HuH-7 (cell line): ENCODE measurements at regions not wholly inside any gene's neighbourhood (a gene's known extent, or its start where the extent isn't known, plus 50 kb on each side); places are given as distances from the start of the nearest gene placed in this dataset.
A peak's percentile ranks its signal among the peaks of the same experiment; 100 is the strongest.

ENCODE experiments used
- DNase-seq: peaks from one replicate; pipeline ENCODE4 v3.0.0; 2011; ENCODE audit warnings: low spot score

DNA sequence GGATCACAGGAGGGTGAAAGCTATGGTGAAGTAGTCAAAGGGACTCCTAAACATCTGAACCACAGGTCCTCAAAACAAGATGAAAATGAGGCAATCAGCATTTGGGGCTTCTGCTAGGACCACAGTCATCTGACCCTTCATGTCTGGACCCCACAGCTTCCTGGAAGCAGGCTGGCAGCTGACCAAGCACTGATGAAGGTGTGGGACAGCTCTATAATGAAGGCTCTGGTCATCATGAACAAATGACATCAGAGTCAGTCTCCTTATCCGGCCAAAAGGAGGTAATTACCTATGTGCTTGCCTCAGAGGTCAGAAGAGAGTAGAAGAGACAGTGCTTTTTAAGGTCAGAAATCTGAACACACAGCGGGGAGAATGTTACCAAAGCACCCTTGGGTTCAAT, 101.2 kb upstream of the GNAO1 start:
- DNase-seq = no peak

DNA sequence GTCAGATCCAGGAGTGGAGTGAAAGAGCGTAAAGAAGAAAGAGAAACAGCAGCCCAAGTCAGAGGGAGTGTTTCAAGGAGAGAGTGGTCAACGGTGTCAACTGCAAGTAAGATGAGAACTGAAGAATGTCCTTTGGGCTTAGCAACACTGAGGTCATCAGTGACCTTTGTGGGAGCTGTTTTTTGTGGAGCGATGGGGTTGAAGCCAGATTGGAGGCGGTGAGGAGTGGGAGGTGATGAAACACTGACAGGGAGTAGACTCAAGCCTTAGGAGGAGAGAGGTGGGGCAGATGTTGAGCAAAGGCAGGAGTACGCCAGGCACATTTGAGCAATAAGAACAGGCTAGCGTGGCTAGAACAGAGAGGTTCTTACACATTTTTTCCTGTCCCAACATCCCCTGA, 103.7 kb upstream of the GNAO1 start:
- no peak for DNase-seq

DNA sequence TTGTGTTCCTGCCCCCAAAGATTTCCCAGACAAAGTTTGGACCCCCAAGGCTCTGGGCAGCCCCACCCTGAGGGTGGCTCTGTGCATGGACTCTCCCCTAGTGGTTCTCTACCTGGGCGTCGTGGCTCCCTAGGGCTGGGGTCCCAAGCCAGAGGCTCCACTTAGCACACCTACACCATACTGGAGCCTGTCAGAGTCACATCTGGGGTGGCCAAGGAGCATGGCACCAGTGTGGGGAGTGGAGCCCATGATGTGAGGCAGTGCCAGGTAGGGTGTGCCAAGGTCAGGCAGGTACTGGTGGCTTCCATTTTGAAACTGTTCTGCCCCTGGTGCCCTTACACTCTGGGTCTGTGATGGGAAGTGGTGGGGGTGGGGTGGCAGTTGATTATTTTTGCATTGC, 109.9 kb upstream of the GNAO1 start:
- no peak for DNase-seq

DNA sequence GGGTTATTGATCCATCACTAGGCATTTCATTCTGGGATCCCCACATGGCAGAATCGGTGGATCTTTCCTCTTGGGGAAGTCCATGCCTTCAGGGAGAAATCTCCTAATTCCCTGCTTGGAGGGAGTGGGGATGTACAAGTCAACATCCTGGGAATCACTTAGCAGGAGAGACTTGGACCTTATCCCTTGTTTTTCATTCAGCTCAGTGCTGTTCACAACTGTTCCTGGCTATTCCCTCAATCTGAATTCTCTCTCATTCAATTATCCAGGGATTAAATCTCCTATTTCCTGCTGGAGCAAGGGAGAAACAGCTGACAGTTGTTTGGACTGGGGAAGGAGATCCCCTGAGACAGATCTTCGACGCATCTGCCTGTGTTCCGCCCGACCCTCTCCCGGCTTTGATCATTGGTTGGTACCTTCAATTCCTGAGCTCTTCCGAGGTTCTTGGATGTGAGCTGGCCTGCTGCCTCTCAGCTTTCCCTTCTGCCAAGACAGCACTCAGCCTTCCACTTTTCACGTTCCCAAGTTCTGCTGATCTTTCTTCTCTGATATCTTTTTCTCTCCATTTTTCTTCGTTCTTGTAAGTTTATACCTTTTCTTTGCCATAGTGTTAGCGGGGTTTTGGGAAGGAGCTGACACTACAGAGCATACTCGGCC, 115.4 kb upstream of the GNAO1 start:
- DNase-seq = no peak

DNA sequence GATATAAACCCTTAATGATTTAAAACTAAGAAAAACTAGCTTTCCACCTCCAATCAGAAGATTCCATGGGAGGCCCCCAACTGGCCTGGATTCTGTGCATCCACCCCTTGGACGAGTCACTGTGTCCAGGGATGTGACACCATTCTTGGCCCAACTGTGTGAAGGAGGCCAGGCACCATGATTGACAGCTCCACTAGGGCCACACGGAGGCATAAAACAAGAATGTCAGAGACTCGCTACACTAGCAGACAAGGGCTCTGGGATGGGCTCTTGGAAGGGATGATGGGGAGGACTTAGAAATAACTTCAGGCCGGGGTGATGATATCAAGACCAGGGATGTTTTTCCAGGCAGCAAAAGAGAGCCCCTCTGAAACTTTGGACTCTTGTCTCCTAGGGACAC, 117.8 kb upstream of the GNAO1 start:
- no peak for DNase-seq

DNA sequence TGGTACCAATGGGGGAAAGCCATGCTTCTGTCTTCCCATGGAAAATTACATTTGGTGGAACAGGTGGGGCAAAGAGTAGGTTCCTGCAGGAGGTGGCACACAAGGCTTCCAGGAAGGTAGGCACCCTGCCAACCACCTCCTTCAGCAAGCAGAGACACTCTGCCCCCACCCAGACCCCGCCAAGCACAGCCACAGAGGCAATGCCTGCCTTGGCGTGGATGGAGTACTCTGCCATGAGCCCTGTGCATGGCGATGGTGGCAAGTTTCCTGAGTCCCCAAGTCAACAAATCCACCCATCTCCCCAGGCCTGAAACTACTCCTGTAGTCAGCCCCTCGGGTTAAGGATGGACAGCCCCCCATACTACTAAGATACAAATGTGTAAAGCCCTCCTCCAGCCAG, 119.2 kb upstream of the GNAO1 start:
- DNase-seq = no peak

DNA sequence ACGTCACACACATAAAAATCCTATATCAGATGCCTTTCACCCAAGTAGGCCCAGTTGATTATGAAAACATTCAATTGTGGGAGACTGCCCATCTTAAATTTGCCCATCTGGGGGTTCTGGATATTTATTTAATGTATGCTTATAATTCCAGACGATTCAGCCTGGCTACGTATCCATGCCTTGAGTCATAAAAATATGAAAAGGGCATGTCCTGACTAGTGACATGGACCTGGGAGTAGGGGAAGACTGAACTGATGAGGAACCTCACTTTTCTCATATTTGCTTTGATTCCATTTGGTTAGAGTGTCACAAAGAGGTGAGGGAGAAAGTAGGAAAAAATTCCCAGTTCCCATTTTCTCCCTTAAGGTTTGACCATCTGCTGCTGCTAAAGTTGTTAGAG, 122.5 kb upstream of the GNAO1 start:
- DNase-seq = no peak

DNA sequence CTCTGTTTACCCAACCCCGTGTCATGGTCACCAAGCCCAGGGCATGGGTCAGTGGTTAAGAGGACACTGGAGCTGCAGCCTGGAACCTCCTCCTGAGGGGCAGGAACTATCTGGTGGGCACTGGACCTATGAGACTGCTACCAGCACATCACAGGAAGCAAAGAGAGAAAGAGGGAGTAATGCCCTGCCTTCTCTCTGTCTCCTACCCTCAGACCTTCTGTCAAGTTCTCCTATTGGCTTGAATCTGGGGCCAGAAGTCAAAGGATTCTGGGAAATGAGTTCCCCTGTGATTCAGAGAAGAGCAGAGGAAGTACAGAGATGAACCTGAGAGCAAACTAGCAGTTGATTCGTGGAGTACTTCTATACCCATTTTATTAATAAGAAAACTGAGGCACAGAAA, 123.0 kb upstream of the GNAO1 start:
- no peak for DNase-seq

DNA sequence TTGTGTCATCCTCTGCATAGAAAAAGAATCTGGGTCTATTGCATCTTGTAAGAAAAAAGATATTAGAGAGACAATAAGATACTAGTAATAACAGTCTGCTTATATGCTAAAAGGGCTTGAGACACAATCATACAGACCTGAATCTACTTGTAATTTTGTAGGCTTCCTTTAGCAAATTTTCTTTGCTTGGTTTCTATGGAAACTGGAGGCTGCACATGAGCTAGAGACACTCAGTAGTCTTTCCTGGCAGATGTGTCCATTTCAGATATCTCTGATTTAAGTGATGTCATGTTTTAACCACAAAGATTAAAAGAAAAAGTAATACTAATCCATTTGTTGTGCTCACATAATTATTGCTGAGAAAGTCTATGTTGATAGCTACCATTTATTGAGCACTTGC, 123.9 kb upstream of the GNAO1 start:
- no peak for DNase-seq

DNA sequence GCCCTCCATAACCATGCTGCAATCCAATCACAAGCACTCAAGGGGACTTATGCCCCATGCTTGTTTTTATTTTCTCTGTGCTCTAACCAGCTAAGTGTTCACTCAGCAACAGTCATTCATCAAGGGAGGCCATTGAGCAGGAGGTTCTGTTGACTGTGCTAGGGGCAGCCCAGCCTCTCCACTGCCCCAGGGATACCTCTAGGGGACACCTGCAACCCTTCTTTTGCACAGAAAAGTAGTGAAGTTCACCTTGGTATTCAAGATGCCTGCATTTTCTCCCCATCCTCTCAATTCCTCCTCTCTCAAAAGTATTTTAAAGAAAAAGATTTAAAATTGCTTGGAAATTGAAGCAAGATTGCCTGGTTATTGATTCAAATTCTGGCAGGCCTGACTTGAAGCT, 124.7 kb upstream of the GNAO1 start:
- DNase-seq = no peak

DNA sequence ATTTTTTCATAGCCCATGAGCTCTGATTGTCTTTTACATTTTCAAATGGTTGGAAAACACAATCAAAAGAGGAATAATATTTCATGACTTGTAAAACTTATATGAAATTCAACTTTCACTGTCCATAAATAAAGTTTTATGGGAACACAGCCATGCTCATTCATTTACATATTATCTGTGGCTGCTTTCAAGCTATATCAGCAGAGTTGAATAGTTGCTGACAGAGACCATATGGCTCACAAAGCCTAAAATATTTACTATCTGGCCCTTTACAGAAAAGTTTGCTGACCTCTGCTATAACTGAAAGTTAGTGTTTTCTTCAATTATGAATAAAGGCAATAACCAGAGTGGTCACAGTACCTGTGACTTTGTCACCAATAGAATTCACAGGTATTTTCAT, 128.2 kb upstream of the GNAO1 start:
- no peak for DNase-seq

DNA sequence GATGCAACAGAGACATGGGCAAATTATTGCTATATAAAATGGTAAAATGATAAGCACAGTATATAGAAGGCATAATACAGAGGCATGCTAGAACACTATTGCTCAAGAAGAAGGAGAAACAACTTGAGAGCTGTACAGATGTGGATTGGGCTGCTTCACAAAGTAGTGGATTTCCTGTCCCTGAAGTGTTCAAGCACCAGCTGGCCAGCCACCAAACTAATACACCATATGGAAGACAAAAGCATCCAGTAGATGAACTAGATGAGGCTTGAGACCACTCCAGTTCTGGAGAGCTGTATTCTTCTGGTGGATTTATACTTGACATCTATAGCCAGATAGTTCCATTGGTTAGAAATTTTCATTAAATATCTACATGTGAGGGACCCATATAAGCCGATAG, 134.1 kb upstream of the GNAO1 start:
- no peak for DNase-seq

DNA sequence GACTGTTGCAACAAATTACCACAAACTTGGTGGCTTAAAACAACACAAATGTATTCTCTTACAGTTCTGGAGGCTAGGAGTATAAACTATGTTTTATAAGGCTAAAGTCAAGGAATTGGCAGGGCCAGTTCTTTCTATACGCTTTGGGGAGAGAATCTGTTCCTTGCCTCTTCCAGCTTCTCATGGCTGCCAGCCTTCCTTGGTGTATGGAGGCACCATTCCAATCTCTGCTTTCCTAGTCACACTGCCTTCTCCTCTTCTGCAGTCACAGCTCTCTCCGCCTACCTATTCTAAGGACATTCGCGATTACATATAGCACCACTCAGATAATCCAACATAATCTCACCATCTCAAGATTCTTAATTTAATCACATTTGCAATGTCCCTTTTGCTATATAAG, 140.4 kb upstream of the GNAO1 start:
- no peak for DNase-seq

DNA sequence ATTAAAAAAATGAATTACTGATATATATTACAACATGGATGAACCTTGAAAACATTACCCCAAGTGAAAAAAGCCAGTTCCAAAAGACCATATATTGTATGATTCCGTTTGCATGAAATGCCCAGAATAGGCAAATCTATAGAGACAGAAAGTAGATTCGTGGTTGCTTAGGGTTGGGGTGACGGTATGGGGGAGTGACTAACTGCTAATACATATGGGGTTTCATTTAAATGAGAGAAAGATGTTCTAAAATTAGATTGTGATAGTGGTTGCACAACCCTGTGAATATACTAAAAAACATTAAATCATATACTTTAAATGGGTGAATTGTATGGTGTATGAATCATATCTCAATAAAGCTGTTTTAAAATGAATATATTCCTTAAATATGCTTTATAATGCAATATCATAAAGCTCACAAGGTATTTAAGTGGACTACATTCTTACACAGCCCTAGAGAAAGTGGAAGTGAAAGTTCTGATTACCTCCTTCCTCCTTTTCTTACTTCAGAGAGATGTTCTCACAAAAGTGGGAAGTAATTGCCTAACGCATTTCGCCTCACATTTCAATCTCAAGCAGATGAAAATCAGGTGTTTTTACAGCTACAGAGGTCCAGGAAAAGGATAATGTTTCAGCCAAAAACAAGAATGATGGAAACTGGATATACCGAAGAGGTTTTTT, 142.7 kb upstream of the GNAO1 start:
- DNase-seq = no peak

DNA sequence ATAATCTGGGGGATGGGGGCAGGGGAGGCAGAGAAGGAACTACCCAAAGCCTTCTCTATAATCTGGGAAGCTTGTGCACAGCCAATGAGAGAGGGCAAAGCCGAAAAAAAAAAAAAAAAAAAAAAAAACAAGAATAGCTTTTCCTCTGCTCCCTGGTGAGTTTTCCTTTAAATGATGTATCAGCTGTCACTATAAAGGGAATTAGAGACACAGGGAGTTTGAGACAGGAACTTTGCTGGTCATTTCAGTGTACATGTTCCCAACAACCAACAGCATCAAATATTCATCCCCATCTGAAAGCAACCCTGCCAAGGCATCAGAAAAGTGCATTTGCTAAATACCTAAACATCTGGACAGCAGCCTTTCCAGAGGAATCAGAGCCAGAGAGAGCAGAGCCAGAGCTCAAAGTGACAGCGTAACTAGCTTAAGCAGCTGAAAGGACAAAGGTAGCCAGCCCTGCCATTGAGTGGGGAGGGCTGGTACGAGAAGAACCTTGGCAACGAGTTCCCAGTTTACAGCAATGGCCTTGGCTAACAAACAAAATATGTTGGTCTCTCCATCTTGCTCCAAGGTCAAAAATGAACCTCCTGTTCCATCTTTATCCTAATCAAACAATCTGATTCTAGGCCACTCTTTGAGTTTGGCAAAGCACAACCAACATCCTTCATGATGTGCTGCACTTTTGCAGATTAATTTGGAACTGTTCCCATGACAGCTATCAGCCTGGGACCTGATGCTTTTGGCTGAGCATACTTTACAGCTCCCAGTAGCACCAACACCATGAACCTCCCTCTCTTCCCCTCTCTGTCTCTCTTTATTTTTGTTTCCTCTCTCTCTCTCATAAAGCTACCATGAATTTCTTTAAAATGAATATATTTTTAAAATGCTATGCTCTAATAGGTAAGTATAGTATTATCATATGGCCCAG, 143.7 kb upstream of the GNAO1 start:
- no peak for DNase-seq

DNA sequence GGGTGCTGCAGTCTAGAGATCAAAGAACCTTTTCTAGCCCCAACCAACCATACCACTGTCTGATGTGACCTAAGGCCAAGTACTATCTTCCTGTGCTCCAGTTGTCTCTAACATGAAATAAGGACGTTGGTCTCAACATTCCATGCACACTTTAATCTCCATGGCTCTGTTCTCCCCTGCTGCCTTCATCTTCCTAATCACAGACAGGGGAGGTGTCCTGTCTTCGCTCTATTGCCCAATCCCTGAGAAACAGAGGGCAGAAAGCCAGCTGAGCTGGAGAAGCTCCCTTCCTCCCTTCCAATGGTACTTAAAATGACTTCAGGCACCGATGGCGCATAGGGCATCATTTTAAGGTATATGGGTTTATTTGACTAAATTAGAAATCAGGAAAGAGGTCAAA, 148.9 kb upstream of the GNAO1 start:
- no peak for DNase-seq

DNA sequence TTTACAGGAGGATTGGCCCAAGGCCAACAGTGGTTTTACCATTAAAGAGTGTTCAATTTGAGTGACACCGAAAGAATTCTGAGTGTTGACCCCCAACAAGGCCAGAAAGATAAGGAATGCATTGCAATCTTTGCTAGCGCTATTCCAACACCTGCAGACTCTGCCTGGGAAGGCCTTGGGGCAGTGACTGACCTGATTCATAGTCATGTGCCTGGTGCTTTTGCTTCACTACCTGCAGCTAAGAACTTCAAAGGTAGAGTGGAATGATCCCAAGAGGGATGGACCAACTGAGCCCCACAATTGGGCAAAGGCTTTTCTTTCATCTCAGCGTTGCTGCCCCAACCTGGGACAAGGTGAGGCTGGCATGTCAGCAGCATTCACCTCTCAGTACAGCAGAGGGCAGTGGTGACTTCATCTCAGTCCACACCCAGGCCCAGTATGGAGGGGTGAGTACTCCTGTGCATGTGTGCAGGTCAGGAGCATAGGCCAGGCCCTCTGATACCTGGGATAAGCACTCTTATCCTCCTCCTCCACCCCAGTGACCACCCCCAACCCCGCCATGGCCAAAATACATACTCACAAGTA, 149.6 kb upstream of the GNAO1 start:
- peak; percentile 10 for DNase-seq

DNA sequence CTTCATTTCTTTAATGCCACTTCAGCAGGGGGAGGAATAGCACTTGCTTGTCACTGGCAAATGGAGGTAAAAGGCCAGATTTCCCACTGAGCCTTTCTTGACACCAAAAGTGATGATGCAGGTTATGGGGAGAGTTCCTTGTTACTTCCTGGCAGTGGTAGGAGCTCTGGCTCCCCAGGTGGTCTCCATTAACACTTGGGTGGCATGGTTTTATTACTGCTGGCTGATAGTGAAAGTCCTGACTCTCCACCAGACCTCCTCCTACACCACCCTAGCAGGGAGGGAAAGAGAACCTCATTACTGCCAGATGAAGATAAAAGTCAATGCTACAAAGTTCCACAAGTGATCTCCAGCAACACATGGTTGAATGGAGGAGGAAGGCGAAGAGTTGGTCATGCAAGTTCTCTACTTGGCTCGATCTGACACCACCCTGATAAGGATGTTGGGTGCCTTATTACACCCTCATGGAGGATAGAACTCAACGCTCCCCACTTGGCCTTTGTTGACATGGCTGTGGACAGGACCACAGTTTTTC, 152.7 kb upstream of the GNAO1 start:
- no peak for DNase-seq

DNA sequence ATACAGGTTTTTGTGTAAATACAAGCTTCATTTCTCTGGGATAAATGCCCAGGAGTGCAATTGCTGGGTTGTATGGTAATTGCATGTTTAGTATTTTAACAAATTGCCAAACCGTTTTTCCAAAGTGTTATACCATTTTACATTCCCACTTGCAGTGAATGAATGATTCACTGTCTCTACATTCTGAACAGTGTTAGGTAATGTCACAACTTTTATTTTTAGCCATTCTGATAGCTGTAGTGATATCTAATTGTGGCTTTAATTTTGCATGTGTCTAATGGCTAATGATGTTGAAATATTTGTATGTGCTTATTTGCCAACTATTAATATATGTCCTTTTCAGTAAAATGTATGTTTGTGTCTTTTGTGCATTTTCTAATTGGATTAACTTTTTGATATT, 156.9 kb upstream of the CES5A start:
- no peak for DNase-seq

DNA sequence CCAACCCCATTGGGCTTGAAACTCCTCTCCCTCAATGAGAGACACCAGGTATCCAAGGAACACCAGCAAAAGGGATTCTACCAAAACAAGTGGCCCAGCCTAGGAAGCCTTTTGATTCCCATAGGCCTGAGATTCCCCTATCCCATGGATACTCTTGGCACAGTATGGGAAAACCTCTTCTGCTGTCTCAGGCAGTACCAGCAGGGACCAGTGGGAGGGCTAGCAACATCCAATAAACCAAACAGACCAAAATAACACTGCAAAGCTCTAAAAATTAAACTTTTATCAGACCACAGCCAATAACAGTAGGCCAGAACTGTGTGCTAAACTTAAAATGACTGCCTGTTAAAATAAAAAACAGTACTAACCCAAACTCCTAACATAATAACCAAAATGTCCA, 153.9 kb upstream of the CES5A start:
- no peak for DNase-seq

DNA sequence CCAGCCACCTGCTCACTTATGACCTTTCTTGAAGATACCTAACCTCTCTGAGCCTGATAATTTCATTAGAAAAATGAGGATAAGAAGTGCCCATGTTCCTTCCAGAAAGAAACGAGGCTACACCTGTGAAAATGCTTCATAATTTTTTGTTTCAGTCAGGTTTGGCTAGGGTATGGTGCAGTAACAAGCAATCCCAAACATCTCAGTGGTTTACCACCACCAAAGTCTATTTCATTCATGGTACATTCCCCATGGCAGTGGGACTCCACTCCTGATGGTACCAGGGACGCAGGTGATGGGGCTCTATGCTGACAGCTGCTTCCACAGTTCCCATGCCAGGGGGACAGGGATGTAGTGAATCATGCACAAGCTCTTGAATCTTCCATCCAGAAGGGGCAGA, 147.6 kb upstream of the CES5A start:
- DNase-seq = no peak

DNA sequence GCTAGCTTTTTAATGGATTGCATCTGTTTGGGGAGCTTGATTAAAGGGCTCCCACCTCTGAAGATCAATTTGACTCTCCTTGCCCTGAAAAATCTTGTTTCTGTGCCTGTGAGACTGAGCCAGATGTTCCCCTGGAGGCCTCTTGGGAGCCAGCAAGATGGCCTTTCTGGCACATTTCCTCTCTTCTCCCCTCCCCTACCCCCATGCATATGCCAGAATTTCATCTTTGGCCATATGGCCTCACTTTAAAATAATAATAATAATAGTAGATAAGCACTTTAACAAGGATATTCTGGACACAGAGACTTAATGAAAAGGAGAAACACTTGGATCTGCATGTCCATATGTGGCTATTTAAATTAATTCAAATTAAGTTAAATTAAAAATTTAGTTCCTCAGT, 144.1 kb upstream of the CES5A start:
- no peak for DNase-seq
